ENCODE measurements at regions not wholly inside any gene's neighbourhood (a gene's known extent, or its start where the extent isn't known, plus 50 kb on each side); places are given as distances from the start of the nearest gene placed in this dataset.

GRCh38 chrX:134075894-134076718 is 90.7 kb upstream of the GPC3 start:
- TF ChIP-seq CTCF (IDR thresholded peaks at IDR 0.05; ENCODE audit: extremely low read depth in 1 of 2, insufficient read depth in 1 of 2, low read depth in 1 of 2, low read length in 2 of 2) = no peak
- TF ChIP-seq POLR2A (IDR thresholded peaks at IDR 0.05; ENCODE audit: low read depth, low read length) = no peak
- TF ChIP-seq GATA2 (IDR thresholded peaks at IDR 0.05; ENCODE audit: insufficient read depth, insufficient read length, low read depth, low read length) = no peak
- TF ChIP-seq POLR2AphosphoS5 (IDR thresholded peaks at IDR 0.05; ENCODE audit: insufficient read depth, low read depth, low read length) = no peak
- no peak for TF ChIP-seq FOS (IDR thresholded peaks at IDR 0.05; ENCODE audit: borderline replicate concordance, insufficient read depth, low read length)
- TF ChIP-seq MAX (IDR thresholded peaks at IDR 0.05; ENCODE audit: insufficient read depth, insufficient read length) = no peak
- TF ChIP-seq EZH2 (IDR thresholded peaks at IDR 0.05; ENCODE audit: borderline replicate concordance, low read depth, low read length, severe bottlenecking) = no peak
- TF ChIP-seq MYC (IDR thresholded peaks at IDR 0.05; ENCODE audit: low read depth, low read length) = no peak
